ENCODE measurements at regions not wholly inside any gene's neighbourhood (a gene's known extent, or its start where the extent isn't known, plus 50 kb on each side); places are given as distances from the start of the nearest gene placed in this dataset.

DNA sequence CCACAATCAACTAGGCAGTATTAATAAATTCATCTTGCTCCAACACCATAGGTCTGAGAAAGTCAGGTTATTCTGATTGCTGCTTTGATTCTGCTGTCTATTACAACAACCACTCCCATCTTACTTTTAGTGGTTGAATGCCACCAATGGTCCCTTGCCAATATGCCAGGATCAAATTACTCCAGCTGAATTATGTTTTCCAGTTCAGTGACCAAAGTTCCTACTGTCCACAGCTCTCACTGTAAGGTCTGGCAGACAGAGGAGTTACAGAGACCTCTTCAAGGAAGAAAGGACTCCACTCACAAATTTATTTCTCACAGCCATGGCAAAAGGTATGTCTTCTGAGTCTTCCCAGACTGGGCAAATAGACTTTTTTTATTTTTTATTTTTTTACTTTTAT, 557.0 kb downstream of the HAO1 start:
- TF ChIP-seq, protein P1, sequence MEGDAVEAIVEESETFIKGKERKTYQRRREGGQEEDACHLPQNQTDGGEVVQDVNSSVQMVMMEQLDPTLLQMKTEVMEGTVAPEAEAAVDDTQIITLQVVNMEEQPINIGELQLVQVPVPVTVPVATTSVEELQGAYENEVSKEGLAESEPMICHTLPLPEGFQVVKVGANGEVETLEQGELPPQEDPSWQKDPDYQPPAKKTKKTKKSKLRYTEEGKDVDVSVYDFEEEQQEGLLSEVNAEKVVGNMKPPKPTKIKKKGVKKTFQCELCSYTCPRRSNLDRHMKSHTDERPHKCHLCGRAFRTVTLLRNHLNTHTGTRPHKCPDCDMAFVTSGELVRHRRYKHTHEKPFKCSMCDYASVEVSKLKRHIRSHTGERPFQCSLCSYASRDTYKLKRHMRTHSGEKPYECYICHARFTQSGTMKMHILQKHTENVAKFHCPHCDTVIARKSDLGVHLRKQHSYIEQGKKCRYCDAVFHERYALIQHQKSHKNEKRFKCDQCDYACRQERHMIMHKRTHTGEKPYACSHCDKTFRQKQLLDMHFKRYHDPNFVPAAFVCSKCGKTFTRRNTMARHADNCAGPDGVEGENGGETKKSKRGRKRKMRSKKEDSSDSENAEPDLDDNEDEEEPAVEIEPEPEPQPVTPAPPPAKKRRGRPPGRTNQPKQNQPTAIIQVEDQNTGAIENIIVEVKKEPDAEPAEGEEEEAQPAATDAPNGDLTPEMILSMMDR (IDR thresholded peaks at IDR 0.05) = no peak
- no peak for TF ChIP-seq POLR2A (IDR thresholded peaks at IDR 0.05)
